Non-pigmented ciliary epithelial cell (primary cell): ENCODE measurements at regions not wholly inside any gene's neighbourhood (a gene's known extent, or its start where the extent isn't known, plus 50 kb on each side); places are given as distances from the start of the nearest gene placed in this dataset.

Experiments
- DNase-seq: peaks from one replicate; pipeline ENCODE4 v3.0.0-alpha.2; 2010; ENCODE audit warnings: low read depth

DNA sequence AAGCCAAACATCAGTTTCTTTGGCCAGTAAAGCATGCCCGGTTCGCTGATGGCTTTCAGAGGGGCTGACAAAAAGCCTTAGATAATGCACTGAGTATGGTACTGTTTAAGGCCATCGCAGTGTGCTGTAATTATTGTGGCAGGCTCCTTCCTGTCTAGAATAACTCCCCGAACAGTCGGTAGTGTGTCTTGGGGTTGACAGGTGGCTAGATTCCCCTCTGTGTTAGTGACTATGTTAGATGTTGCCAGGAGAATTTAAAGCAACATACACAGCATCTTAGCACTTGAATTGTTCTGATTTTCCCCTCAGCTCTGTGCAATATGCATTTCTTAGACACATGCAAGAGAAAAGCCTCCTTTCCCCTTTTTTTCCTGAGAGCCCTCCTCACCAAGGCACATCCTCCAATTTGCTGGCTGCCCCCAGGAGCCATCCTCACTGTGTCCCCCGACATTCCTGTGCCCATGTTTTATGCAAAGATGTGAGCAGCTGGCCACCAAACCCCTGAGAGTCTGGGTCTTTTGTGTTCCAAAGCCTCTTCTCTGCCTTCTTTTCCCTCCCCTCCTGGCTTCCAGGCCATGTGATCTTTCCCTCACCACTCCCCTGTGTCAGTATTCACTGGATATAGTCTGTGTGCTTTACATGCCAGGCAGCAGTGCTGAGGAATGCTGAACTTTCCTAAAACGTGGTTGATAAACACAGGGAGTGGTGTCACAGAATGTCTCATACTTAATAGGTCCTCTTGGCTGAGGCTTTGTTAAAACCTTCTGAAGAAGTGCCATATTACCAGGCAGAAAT lies 331.5 kb downstream of the HRH4 start:
- DNase-seq, result no peak

- DNase-seq, result no peak
Observed at GRCh38 chr18:24793742-24794141, 333.3 kb downstream of the HRH4 start.

DNA sequence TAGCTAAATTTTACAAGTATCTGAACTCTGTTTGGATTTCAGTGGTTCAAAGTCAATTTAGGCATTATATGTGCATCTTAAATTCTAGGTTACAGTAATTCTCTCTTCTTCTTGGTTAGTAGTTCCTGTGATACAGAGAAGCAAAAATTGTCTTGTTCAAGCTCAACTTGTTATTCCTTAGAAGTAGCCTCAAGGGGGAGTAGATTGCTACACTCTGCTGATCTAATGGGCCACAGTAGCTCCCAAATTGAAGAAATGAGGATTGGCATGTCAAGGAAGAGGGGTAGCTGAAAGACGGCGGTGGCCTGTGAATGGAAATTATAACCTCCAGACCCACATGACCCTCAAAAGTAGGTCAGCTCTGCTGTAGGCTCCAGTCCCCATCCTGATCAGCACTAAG lies 334.7 kb downstream of the HRH4 start:
- DNase-seq, result no peak

DNA sequence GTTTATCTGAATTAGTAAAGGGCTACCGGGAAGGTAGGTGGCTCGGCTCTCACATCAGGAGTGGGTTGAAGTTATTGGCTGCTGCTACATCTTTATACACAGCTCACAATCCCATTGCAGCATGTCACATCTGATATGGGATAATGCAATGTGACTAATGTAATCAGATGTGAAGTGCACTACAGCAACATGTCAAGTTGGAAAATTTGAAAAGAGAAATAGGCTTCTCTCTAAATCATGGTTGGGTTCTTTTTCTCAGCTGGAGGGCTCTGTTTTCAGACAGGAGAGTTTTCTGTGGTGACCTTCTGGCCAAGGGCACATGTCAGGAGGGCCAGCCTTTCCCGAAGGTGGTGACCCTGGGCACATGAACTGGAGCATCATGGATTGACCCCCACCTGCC lies 337.5 kb downstream of the HRH4 start:
- DNase-seq, result no peak

GRCh38 chr18:24799176-24799575 lies 338.7 kb downstream of the HRH4 start:
- no peak for DNase-seq

DNA sequence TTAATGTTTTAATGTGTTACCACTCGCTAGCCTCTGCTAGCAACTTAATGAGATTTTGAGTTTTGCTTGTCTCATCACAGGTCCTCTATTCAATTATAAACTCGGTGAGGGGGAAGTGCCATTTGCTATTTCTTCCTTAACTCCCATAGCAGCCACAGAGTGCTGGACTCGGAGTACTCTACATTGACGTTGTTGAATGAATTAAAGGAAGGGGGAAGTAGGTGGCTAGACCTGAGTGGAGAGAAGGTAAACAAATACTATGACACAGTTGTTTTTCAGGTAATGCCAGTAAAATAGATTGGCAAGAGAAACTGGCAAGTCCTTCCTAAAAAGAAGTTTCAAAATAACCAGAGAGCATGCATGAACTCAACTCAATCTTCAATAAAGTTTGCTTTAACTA lies 339.3 kb downstream of the HRH4 start:
- no peak for DNase-seq

- DNase-seq, result no peak
Observed at GRCh38 chr18:24801001-24801400, 340.6 kb downstream of the HRH4 start.

- DNase-seq, result no peak
Observed at GRCh38 chr18:24802456-24802855, 342.0 kb downstream of the HRH4 start.

- no peak for DNase-seq
Observed at GRCh38 chr18:24805156-24805555, 344.7 kb downstream of the HRH4 start.

DNA sequence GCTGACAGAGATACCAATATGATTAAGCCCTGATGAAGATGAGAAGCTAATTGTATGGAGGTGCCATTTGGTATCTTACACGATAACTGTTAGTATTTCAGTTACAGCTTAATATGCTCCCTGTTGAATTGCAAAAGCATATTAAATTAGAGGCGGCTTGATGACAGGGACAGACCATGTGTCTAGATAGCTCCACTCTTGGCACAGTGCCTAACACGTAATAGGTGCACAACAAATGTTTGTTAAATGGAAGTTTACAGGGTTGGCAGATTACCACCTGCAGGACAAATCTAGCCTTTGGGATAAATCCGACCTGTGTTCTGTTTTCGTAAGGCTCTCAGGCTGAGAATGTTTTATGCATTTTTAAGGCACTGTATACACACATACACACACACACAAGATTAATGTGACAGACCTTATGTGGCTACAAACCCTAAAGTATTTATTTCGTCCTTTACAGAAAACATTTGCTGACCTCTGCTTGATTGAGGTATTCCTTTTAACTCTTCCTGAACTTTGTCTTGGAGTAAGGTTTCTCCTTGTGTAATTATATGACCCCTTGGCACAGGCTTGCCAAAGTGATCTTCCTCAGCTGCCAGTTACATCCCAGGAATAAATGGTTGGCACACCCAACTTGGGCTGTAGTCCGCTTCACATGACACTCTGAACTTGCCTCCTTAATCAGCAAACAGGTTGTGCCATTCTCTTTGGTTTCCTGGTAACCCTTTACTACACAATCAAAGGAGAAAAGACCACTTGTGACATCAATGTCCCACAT lies 348.9 kb downstream of the HRH4 start:
- DNase-seq, result no peak

DNA sequence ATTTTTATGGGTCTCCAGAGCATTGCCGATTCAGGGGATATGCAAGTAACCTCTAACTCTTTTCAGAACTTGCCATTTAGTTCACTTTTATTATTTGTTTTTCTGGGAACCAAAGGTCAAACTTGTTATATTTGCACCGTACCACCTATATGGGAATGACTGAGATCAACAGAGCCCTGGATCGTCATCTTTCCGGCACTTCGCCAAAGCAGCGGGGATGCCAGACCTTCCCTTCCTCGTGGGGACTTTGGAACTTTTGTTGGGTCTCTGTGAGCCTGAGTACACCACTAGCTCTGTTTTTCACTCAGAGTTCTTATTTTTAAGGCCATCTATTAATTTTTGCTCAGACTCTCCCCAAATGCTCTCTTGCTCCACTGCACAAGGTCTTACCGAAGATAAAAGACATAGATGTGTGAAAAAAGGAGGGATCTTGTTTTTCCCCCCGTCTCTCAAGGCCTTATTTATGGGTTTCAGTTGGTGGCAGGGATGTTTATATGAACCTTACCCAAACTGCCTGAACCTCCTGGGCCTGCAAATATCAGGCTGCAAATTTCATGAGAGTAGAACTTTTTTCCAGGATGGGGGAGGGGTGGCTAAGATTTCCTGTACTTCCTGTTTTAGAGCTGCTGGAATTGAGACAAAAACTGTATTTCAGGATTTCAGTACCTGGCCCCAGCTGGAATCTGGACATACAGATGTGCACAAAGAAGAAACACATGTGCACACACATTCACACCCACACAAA lies 350.3 kb downstream of the HRH4 start:
- DNase-seq, result no peak

DNA sequence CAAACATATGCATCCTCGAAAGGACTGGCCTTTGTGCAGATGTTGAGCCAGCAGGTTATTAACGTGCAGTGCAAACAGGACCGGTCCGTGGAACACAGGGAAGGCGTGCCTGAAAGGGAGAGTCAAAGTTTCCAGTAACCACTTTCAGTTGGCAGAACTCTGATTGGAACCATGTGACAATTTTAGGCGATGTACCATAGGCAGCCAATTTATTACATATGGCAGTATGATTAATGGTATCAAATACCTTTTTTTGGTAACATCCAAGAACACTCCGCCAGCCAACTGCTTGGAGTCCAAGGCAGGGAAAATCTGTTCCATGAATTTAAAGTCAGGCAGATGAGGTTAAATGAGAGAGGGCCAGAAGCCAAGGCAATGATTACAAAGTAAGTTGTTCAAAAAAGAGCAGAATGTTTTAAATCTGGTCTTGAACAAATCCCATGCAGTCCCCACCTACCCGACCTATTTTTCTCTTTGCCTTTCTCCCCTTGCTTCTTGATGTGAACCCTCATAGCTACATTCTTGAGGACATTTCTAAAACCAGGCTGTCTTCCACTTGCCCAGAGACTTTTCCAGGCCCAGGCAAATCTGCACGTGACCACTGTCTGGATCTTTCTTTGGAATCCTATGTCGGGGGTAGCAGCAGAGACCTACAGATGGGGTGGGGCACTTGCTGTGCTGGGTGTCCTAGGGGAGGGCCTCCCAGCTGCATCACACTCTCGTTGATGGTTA lies 351.7 kb downstream of the HRH4 start:
- no peak for DNase-seq

- DNase-seq, result no peak
Observed at GRCh38 chr18:24814521-24814920, 354.1 kb downstream of the HRH4 start.

GRCh38 chr18:24817150-24817549 lies 356.7 kb downstream of the HRH4 start:
- DNase-seq, result no peak

DNA sequence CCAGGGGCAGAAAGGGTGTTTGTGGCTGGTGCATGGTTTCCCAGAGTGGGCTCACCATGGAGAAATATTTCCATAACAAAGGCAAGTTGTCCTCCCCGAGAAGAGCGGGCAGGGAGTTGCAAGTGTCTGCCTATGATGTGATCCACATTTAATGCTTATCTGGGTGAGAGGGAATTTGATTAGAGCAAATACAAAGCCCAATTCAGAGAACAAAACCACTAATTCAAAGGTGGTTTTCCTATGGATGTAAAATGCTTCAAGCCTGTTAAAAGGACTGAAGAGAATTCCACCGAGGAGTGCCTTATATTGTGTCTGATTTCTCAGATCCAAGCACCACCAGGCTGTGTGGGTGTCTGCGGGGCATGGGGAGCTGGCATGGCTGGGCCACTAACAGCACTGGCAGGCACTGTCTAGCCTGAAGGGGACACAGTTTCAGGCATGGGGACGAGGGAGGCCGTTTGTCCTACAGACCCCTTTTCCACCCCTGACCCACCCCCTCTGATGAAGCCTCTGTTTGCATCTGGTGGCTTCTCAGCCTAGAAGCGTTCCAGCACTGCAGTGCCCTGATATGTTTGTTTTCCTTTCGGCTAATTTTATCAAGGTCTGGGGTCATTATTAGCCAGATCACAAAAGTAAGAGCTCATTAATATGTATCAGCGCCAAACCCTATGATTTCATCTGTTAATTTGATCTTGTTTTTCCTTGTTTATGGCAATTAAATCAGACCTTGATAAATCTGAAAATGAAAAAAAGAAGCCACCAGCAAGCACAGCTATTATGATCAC lies 357.3 kb downstream of the HRH4 start:
- DNase-seq, result no peak

- no peak for DNase-seq
Observed at GRCh38 chr18:24818441-24818840, 358.0 kb downstream of the HRH4 start.

DNA sequence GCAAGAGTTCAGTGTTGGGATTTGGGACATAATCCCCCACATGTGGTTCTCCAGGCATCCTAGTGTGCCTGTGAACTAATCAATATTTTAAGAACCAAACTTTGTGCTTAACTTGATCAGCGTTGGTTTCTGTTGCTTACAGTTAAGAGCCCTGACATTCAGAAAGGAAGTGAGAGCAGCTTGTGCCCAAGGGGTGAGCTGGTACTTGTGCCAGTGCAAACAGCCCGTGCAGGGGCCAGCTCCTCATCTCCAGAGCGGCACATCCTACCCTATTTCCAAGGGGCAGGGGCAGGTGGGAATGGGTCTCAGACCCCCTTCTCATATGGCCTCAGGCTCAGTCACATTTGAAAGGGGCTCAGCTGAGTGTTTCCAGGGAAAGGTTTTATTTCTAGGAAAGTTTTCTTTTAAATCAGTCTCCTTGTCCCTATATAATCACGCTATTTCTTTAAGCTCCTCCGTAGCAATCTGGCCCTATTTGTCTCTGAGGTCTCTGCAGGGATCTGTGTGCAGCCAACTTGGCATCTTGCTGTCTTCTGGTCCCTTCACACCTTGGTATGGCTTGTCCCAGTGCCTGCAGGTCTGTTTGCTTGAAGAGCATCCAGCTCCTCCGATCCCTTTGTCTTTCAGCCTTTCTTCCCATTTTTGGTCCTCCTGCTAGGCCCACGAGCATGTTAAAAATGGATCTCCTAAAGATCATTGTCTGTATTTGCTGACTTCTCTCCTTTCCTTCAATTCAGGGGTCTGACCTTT lies 358.9 kb downstream of the HRH4 start:
- DNase-seq, result no peak

DNA sequence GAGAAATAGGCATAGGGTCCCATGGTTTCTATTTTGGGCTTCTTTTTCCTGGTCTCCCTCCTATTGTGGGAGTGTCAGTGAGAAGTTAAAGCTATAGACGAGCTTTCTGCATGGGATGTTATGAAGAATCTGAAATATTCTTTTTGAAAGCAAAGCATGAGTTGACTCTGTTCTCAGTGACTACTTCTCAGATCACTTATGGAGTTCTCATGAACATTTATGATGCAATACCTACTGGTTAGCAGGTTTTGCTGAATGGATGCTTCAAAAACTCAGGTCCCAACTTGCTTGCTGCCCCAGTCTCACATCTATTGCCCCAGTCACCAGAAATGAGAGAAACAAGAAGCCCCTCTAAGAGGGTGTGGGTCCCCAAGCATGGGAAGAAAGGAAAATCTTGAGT lies 365.0 kb downstream of the HRH4 start:
- DNase-seq, result no peak

DNA sequence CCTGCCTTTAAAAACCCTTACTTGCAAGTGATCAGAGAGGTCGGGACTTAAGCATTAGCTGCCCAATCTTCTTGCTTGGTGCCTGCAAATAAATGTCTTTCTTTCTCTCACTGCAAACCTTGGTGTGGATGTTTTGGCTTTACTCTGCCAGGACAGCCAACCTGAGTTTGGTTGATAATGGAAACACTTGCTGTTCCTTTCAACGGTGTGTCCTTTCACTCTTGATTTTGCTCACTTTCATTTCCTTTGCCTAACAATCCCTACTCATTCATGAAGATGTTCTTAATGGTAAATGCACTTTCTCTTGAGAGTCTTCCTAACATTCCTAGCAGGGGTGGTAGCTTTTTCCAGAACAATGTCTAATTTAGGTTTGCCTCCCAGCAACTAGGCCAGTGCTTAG lies 366.2 kb downstream of the HRH4 start:
- no peak for DNase-seq

DNA sequence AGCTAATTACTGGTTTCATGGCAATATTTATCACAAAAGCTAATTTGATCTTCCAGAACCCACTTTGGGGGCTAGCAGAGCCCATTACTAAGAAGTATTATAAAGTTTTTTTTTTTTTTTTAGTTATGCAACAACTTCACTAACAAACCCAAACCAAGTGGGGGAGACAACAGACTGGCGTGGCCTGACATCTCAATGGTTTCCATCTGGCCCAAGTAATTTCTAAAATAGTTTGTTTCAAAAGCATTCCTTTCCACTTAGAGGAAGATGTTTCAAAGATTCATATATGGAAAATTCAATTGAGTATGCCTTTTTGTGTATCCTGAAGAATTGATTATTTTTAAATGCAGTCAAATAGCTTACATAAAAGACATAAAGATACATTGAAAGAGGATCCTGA lies 367.1 kb downstream of the HRH4 start:
- DNase-seq, result no peak

- DNase-seq, result no peak
Observed at GRCh38 chr18:24831081-24831480, 370.6 kb downstream of the HRH4 start.
